DMS153 (cell line): ENCODE measurements at regions not wholly inside any gene's neighbourhood (a gene's known extent, or its start where the extent isn't known, plus 50 kb on each side); places are given as distances from the start of the nearest gene placed in this dataset.
"Not testable (repeated sequence)": the region's sequence is repeated elsewhere in the genome, so short reads cannot be mapped to it uniquely, and the experiment has no call there.

Experiments
- DNase-seq: peaks from one replicate; lab custom pipeline; 2025; lab: John Stamatoyannopoulos, UW

GRCh38 chr11:134727204-134727603, 315.2 kb upstream of the B3GAT1 start:
- DNase-seq = no peak

- DNase-seq = no peak
Measured at GRCh38 chr11:134725716-134726639, 313.9 kb upstream of the B3GAT1 start.

DNA sequence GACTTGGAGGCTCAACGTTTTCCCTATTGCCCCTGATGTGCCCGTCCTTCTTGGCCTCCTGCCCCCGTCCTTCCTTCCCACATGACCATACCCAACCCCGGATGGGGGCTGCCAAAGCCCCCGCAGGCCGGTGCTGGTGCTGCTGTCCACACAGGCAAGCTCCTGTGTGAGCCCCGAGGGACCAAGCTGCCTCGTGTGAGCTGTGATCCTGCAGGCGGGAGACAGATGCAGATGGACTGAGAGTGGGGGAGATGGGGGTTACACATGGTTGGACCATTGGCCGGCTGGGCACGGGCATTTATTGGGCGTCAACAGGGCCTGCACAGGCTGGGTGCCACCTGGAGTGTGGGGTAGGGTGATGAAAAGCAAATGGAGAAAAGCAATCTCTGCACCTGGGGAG, 313.2 kb upstream of the B3GAT1 start:
- DNase-seq = no peak

GRCh38 chr11:134724779-134725140, 312.7 kb upstream of the B3GAT1 start:
- no peak for DNase-seq

DNA sequence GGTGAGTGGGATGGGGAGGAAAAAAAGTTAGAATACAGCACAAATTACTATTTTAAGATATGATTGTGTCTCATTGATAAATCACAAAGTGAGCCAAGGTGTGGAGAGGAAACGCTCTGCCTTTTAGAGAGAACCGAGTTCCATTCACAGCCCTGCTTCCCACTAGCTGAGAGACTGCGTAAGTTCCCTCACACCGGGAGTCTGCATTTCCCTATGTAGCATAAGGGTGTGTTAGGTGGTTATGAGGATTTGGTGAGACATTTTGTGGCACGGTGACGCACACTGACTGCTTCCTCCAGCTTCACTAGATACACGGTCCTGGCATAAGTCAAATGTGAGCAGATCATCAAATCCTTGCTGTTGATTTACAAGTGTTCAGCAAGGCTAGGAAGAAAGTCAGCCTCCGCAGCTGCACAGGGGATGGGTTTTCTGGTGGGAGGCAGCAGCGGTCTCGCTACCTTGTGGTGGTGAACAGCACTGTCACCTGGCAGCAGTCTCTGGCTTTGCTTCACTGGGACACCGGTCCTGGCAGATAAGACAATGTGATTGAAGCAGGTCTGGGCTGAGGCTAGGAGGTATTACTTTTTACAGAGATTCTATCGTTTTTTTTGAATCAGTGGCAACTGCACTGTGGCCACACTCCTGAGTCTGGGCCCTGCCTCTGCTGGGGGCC, 312.2 kb upstream of the B3GAT1 start:
- no peak for DNase-seq

DNA sequence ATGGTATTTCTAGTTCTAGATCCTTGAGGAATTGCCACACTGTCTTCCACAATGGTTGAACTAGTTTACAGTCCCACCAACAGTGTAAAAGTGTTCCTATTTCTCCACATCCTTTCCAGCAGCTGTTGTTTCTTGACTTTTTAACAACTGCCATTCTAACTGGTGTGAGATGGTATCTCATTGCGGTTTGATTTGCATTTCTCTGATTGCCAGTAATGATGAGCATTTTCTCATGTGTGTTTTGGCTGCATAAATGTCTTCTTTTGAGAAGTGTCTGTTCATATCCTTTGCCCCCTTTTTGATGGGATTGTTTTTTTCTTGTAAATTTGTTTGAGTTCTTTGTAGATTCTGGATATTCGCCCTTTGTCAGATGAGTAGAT, 308.6 kb upstream of the B3GAT1 start:
- not testable (repeated sequence) for DNase-seq

GRCh38 chr11:134719940-134720690, 308.1 kb upstream of the B3GAT1 start:
- DNase-seq = not testable (repeated sequence)

DNA sequence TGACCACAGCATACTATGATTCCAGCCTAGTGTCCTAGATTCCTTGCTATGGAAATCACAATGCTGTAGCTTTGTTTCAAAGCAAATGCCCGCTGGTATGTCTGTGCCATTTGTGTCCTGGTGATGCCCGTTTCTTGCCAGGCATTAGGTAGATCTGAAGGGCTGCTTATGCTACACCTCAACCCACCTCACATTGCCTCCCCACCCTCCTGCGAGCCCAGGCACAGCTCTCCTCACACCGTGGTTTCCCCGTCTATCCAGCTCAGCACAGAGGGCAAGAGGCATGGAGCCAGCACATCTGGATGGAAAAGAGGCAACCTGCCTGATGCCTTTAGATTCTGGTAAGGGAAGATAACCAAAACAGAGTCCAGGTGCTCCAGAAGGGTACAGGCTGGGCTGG, 307.4 kb upstream of the B3GAT1 start:
- DNase-seq = no peak

DNA sequence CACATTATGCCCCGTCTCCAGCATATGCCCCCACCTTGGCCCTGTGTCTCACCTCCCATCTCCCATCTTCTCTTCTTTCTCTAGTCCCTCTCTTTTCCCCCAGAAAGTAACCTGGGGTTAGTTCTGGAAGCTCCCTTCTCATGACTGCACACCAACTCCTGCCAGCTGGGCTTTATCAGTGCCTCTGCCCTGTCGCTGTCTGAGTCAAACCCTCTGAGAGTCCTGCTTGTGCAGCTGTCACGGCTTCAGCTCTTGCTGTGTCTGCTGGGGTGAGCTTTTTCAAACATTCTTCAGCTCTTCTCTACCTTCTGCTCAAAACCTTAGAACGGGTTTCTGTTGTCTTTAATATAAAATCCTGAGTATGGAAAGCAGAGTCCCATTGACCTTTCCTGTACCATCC, 304.5 kb upstream of the B3GAT1 start:
- no peak for DNase-seq

GRCh38 chr11:134714021-134714656, 302.1 kb upstream of the B3GAT1 start:
- no peak for DNase-seq

DNA sequence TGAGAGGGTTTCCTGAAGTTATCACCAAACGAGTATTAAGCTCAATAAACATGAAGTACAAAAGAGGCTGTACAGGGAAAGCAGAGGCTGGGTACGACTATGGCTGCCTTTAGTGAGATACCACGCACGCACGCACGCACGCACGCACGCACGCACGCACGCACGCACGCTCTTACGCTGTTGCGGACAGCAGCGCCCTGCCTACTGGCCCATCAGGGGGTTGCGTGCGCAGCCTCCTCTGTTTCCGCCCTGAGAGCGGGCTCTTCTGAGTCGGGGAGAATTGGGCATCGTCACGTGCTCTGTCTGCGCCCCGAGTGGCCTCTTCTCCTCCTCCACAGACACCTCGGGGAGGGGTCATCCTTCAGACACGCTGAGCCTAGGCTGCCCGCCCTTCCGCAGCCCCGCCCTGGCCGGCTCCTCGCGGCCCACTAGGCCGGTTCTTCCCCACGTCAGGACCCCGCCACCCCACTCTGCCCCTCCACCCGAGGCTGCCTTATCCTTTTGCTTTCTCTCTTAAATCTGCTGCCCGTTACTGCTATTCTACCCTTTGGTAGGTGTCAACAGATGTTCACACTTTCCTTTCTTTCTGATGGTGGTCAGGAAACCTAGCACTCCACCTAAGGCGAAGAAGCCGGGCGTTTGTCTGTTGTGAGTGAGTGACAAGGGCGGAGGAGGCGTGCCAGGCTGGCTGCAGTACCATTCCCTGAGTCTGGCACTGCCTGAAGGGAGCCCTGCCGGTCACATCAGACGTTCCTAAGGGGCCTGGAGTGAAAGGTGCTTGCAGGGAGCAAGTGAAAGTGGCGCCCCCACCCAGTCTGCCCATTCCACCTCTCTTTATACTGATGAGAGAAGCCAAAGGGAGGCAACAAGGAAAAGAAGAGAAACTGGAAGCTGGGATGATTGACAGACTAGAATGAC, 300.4 kb upstream of the B3GAT1 start:
- no peak for DNase-seq

DNA sequence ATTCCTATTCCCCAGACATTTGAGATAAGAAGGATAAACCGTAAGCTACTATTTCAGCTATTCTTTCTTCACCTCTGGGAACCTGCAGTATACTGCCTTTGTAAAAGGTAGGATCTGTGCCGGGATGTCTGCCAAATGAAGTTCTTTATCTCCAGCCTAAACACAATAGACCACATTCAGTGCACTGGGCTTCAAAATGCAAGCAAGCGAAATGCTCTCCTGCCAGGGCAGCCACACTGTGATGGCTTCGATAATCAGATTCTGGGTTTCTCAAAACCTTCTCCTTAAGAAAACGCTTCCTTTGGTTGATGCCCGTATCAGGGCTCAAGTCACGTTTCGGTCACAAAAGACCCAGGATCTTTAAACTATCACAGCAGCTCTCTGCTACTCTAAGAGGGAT, 299.5 kb upstream of the B3GAT1 start:
- no peak for DNase-seq

DNA sequence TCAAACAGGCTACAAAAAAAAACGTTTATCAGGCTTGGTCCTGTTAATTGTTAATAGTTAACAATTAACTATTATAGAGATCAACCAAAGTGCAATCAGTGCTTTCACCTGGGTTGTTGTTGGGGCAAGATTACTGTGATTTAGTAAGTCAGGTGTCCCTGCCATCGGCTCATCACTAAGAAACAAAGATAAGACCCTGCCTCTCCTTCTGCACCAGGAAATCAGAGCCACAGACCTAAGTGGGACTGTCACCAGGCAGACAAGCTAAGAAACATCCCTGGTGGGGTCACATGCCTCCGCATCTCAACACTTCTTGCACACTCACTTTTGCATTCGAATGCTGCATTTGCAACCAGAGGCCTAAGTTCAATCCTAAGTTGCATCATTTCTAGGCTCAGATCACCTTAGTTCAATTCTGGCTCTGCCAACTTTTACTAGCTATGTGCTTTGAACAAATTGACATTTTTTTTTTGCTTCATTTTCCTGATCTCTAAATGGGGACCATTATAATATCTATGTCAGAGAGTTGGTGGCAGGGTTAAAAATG, 298.9 kb upstream of the B3GAT1 start:
- no peak for DNase-seq

- no peak for DNase-seq
Measured at GRCh38 chr11:134705858-134706257, 293.8 kb upstream of the B3GAT1 start.

DNA sequence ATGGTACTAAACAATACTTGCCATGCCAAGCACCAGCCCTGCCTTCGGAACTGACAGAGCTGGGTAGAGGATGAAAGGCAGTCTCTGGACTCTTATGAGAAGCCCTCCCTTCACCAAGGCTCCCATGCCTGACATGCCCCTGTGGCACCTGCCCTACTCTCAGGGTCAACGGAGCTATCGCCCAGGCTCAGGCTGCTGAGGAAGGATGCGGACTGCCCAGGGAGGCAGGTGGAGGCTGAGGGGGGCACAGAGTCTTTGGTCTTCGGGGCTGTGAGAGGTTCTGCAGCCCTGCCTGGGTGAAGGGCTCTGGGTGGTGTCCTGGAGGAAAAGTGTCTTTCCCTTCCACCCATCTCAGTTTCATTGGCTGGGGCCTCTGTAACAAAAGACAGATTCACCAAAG, 290.8 kb upstream of the B3GAT1 start:
- no peak for DNase-seq

GRCh38 chr11:134701564-134702165, 289.6 kb upstream of the B3GAT1 start:
- no peak for DNase-seq

DNA sequence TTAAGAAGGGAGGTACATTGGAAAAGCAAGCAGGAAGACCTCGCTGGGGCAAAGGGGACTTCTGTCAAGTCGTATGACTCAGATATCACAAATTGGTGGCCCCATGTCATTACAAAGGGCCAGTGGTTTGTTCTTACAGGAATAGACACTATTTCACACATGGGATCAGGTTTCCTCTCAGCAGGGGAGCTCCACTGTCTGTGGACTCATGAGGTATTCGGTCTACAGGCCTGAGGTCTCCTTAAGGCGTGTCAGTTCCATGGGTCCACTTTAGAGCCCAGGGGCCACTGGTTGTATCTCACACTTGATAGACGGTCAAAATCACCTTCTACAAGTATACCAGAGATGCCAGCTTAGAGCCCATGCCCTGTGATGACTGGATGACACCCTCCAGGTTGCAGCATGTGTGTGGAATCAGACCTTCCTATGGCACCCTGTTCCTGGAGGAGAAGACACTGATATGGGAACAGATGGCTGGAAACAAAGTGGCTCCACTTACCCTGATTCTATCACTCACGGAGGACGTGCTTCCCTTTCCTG, 288.1 kb upstream of the B3GAT1 start:
- no peak for DNase-seq

GRCh38 chr11:134696455-134696854, 284.4 kb upstream of the B3GAT1 start:
- no peak for DNase-seq

GRCh38 chr11:134691985-134692384, 279.9 kb upstream of the B3GAT1 start:
- DNase-seq = no peak

DNA sequence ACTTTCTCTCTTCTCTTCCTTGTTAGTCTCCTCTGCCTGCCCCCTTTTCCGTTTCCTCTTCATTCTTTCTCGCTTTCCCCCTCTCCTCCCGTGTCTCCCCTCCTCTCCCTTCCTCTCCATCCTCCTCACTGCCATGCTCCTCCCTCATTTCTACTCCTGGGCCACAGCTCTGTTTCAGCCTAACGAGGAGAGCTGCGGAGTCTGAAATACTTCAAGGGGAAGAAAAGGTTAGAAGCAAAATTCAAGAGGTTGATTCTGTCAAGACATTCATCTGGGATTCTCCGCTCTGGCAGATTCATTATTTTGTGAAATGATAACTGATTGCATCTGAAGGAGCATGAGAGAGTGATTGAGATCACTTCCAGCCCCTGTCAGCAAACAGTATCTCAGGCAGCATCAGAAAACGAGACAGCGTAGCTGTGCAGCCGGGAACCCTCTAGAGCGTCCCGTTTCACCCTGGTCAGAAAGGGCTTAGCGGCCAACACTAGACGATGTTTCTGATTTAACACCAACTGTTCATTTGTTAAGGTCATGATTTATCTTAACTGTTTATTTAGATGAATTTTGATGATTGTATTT, 279.3 kb upstream of the B3GAT1 start:
- DNase-seq = no peak
